Stimulated activated CD4-positive, alpha-beta T cell treated with anti-CD3 and anti-CD28 coated beads, Interleukin-15, amount 100 ng/mL, for 48 hours (primary cell): ENCODE measurements at regions not wholly inside any gene's neighbourhood (a gene's known extent, or its start where the extent isn't known, plus 50 kb on each side); places are given as distances from the start of the nearest gene placed in this dataset.

Experiments
- DNase-seq, 2 donors: peaks; one replicate each; pipeline ENCODE4 v3.0.0-alpha.2; 2020; ENCODE audit warnings: low read depth in 2 of 2

DNA sequence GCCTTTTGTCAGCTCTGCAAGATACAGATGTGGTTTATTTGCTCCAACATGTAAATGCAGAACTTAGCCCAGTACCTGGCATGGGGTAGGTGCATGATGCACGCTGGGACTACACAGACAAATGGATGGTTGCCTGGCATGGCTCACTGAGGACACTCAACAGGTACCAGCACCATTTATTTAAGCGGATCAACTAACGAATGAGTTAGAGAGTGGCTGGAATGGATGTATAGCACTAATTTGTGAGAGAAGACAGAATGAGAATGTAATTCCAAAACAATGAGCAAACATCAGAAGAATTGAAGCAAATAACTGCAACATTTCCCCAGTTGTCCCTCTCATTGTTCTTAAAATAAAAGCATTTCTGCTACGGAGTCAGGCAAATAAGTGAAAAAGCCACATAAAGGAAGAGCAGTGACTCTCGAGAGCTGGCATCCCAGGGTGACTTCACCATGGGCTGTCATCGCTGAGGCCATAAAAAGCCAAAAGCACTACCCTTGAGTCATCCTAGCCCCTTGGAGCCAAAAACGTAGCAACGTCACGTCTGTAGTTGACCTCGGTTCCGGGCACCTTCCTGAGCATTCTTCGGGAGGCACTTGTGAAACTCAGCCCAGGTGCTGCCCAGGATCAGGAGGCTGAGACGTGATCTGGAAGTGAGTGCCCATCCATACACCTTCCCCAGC is 290.3 kb downstream of the NSG2 start:
- no peak for DNase-seq

- DNase-seq = no peak
Observed at GRCh38 chr5:174336479-174336878, 291.0 kb downstream of the NSG2 start.

DNA sequence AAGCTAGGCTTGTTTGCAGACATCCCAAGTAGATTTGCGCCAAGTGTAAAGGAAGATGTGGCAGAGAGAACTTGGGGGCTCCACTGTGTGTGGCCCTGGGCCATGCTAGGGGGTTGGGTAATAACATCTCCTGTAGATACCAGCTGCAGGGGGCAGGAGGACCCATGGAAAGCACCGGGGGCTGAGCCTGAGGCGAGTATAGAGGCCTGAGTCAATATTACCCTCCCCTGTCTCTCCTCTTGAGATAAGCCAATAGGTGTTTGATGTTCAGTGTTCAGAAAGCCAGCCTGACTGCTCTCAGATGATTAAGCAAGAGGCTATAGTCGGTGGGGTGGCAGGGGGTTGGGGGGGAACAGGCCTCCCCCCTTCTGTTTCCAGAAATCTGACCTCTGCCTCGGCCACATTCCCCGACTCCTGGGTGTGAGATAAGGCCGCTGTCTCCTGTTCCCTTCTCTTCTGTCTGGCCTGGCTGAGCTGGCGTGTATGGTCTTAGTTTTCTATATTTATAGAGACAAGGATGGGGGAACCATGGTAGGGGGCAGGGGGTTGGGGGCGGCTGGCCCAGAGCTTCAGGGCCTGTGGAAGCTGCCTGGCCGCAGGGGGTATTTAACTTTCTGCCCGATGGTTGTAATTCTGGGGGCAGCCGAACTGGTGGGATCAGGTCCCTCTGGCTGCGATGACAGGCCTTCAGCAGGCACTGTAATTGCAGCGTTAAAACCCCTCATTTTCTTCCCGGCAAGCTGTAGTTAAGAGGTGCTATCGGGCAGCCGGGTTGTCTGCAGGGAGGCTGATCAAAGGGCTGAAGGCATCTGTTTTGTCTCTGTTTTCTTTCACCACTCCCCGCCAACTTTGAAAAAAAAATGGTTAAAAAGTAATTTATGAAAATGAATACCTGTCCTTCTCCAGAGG is 292.0 kb downstream of the NSG2 start:
- no peak for DNase-seq

DNA sequence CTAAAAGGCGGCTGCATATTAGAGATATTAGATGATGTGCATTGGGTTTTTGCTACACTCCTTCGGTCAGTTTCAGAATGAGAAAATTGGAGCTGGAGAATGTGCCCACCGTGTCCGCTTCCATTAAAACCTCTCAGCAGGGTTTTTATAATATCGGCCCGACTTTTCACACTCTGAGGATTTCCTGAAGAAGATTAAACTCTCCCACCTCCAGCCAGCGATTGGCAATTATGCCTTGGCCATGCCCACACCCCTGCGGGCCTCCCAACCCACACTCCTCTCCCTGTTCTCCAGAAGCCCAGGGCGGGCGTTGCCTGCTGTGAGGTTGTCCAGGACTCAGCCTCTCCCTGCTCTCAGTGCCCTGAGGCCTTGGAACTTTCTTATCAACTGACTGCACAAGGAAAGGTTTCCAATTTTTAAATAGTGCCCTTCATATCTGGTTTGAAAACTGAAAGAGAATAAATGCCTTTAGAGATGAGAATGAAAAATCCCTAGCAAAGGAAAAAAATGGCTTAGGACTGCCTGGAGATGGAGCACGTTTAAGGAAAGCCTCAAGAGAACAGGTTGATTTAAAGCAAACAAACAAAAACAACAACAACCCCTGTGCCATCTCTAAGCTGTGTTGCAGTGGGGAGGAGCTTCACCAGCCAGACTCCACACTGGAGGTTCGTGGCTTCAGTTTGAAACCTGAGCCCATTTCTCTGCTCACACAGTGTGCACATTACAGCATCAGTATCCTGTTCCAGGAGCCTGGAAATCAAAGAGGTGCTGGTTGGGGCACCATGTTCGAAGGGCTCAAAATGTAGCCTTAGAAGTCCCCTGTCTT is 292.9 kb downstream of the NSG2 start:
- no peak for DNase-seq

DNA sequence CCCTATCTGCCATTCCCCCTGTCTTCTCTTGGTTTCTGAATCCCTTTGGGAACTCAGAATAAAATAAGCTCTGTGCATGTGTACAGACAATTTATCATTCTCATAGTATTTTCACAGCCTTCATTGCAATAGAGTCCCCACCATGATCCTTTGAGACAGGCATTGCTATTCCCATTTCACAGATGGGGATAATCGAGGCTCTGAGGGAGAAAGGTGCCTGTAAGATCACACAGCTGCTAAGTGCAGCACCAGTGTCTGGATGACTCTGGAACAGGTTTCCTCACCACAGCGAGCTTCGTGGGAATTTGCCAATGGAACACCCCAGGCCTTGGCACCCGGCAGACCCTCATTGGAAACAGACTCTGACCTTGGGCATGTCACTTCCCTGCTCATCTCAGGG is 293.6 kb downstream of the NSG2 start:
- DNase-seq = no peak

- DNase-seq = no peak
Observed at GRCh38 chr5:174340226-174340625, 294.7 kb downstream of the NSG2 start.

GRCh38 chr5:174342696-174343095 is 297.2 kb downstream of the NSG2 start:
- DNase-seq = no peak

GRCh38 chr5:174343826-174344225 is 298.3 kb downstream of the NSG2 start:
- DNase-seq = no peak

DNA sequence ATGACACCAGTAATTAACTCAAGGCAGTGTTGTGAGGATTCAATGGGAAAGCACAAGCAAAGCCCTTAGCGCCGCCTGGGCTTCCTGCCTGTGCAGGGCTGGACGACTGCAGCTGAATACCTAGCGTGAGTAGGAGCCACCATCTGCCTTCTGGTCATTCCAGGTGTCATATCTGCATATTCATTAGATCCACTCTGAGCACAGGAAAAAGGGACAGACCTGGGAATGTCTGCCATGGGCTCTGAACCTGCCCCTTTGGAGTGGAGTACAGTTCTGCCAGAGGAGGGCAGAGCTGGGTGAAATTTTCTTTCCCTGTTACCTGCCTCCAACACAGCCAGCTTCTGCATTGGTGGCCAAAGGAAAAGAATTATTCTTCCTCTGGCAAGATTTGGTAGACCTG is 298.8 kb downstream of the NSG2 start:
- no peak for DNase-seq

DNA sequence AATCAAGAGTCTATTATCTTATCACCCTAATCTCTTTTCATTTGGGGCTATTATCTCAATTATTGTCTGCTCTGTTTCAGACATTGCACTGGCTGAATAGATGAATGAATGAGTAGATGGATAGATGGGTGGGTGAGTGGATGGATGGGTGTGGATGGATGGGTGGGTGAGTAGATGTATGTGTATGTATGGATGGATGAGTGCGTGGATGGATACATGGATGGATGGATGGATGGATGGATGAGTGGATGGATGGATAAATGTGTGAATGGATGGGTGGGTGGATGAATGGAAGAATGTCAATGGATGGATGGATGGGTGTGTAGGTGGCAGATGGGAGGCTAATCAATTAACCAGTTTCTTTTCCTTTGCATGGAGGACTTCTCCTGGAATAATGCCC is 301.7 kb downstream of the NSG2 start:
- DNase-seq = no peak

- no peak for DNase-seq
Observed at GRCh38 chr5:174348311-174348981, 302.9 kb downstream of the NSG2 start.

DNA sequence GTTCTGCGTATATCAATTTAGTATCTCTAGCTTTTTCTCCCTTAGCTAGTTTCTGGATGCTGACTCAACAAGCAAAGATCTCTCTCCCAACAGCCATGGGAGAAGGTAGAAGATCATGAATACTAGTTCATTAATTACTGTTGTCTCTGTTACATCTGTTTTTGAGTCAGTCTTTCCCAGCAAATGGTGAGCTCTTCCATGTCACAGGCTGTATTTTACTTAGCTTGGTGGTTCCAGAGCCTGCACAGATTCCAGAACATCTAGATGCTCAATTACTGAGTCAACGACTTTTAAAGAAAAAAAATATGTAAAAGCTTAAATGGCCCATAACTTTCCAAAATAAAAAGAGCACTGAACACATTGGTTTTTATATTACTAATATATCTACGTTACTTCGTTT is 307.2 kb downstream of the NSG2 start:
- DNase-seq = no peak

DNA sequence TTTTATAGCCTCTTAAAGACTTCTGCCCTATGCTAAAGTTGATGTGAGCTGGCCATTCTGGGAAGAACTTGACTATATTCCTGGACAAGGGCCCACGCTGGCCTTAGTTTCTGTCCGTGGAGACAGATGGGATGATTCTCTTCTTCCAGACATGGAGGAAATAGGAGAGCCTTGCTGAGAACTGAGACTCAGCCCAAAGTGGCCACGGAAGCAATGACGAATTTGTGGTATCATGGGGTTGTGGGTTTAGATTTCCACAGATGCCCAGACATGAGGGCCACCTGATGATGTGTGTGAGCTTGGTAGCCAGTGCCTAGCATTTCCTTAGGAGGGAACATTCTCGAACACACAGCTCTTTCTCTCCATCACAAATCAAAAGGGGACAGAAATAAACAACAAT is 309.1 kb downstream of the NSG2 start:
- DNase-seq = no peak

- no peak for DNase-seq
Observed at GRCh38 chr5:174355208-174355612, 309.7 kb downstream of the NSG2 start.

- DNase-seq = no peak
Observed at GRCh38 chr5:174355995-174356394, 310.5 kb downstream of the NSG2 start.

- no peak for DNase-seq
Observed at GRCh38 chr5:174356536-174356935, 311.0 kb downstream of the NSG2 start.

DNA sequence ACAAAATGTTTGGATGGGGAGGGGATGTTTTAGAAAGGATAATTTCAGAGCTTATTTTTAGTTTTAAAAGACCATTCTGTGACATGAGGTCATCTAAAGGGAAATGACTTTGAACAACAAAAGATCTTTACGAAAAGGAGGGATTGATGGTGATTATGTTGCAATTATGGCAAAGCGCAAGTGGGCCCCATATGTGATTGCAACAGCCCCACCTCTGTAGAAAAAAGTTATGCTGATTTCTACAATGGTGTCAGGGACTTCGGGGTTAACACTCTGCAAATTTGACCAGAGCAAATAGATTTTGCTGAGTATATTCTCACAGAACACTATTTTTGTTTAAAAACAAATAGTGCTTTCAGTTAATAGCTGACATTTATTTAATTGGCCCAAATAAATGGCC is 312.8 kb downstream of the NSG2 start:
- no peak for DNase-seq

GRCh38 chr5:174359071-174359470 is 313.6 kb downstream of the NSG2 start:
- no peak for DNase-seq

DNA sequence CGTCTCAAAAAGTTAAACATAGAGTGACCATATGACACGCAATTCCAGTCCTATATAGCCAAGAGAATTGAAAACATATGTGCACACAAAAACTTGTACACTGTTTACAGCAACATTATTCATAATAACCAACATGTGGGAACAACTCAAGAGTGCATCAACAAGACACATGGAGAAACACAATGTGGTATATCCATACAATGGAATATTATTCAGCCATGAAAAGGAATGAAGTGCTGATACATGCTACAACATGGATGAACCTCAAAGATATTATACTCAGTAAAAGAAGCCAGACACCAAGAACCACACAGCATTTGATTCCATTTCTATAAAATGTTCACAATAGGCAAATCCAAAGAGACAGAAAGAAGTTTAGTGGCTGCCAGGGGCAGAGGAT is 317.0 kb downstream of the NSG2 start:
- no peak for DNase-seq

DNA sequence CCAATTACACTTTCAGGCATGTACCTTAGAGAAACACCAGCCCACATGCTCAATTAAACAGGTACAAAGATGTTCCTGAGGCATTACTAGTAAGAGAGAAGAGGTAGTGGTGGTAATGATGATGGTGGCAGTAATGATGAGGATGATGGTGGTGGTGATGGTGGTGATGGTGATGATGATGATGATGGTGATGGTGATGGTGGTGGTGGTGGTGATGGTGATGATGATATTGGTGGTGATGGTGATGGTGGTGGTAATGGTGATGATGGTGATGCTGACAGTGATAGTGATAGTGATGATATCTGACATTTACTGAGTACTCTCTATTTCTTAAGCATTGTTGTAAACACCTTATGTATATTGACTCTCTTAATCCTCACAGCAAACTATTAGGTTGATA is 318.4 kb downstream of the NSG2 start:
- DNase-seq = no peak

DNA sequence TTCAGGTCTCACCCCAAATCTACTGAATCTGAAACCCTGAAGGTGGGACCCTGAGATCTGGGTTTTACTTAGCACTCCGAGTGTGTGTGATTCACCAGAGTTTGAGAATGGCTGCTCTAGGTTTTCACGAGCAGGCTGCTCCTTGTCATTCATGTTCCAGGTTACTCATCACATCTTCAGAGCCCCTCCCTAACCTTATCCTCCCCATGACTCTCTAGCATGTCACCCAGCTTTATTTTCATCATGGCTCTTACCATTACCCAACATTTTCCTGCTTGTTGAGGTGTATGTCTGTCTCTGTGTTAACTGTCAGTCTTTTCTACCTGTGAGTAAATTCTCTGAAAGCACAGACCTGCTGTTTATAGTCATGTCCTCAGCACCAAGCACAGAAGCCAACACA is 319.2 kb downstream of the NSG2 start:
- DNase-seq = no peak

- no peak for DNase-seq
Observed at GRCh38 chr5:174371600-174372094, 326.1 kb downstream of the NSG2 start.
